ENCODE measurements at regions not wholly inside any gene's neighbourhood (a gene's known extent, or its start where the extent isn't known, plus 50 kb on each side); places are given as distances from the start of the nearest gene placed in this dataset.

GRCh38 chrX:65127842-65128241 lies 151.6 kb upstream of the ZC4H2 start:
- TF ChIP-seq CTCF (IDR thresholded peaks at IDR 0.05): no peak
- TF ChIP-seq, protein P1, sequence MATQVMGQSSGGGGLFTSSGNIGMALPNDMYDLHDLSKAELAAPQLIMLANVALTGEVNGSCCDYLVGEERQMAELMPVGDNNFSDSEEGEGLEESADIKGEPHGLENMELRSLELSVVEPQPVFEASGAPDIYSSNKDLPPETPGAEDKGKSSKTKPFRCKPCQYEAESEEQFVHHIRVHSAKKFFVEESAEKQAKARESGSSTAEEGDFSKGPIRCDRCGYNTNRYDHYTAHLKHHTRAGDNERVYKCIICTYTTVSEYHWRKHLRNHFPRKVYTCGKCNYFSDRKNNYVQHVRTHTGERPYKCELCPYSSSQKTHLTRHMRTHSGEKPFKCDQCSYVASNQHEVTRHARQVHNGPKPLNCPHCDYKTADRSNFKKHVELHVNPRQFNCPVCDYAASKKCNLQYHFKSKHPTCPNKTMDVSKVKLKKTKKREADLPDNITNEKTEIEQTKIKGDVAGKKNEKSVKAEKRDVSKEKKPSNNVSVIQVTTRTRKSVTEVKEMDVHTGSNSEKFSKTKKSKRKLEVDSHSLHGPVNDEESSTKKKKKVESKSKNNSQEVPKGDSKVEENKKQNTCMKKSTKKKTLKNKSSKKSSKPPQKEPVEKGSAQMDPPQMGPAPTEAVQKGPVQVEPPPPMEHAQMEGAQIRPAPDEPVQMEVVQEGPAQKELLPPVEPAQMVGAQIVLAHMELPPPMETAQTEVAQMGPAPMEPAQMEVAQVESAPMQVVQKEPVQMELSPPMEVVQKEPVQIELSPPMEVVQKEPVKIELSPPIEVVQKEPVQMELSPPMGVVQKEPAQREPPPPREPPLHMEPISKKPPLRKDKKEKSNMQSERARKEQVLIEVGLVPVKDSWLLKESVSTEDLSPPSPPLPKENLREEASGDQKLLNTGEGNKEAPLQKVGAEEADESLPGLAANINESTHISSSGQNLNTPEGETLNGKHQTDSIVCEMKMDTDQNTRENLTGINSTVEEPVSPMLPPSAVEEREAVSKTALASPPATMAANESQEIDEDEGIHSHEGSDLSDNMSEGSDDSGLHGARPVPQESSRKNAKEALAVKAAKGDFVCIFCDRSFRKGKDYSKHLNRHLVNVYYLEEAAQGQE (IDR thresholded peaks at IDR 0.05; ENCODE audit: insufficient read depth in 1 of 2, low read depth in 2 of 2, low read length in 1 of 2): no peak

All from Panc1 (cell line).